DMS114 treated with DMSO at 0.1 percent for 48 hours (cell line): ENCODE measurements at regions not wholly inside any gene's neighbourhood (a gene's known extent, or its start where the extent isn't known, plus 50 kb on each side); places are given as distances from the start of the nearest gene placed in this dataset.

ENCODE experiments used
- DNase-seq: peaks from one replicate; lab custom pipeline; 2025; ENCODE audit not compliant: unreplicated experiment; lab: John Stamatoyannopoulos, UW

DNA sequence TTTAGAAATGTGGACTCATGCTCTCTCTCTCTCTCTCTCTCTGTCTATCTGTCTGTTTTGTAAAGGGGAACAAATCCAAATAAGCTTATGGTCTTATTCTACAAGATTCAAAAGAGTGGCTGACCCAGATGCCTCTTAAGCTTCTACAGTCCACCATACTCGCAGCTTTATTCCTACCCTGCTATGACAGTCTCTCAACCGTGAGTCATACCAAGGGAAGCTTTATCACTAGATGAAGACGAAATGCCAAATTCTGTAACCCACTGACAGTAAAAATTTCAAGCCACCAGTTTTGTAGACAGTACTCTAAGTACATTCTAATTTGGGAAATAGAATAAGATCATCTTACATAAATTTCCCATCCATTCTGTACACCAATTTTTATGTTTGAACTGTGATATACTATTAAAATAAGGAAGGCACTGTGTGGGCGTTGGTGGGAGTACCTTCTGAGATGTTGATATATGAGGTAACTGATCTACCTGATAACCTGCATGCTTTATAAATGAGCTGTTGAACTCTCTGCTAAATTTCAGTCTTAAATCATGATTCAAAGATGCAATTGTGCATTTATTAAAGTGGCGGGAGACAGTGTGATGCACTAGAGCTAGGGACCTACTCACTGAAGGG, 153.2 kb downstream of the KLF6 start:
- DNase-seq = no peak

DNA sequence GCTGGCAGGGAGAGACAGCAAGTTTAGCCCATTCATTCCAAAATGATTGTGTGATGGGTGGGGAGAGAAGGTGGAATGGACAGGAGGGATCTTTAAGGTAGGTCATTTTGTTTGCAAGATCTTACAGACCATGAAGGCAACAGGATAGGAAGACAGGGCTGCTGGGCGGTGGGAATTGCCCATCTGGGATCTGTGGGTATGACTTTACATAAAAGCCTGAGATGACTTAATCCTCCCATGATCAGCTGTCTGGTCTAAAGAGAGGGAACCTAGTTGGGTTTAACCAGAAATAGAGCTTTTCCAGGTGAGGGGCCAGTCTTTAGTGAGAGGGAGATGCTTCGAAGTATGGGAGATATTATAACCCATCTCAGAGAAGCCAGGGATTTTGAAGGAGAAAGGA, 153.7 kb downstream of the KLF6 start:
- DNase-seq = no peak

GRCh38 chr10:3625959-3626751, 158.9 kb downstream of the KLF6 start:
- DNase-seq = no peak

GRCh38 chr10:3624367-3624766, 160.6 kb downstream of the KLF6 start:
- DNase-seq = no peak

- DNase-seq = no peak
Measured at GRCh38 chr10:3623746-3624145, 161.3 kb downstream of the KLF6 start.

GRCh38 chr10:3622845-3623621, 162.0 kb downstream of the KLF6 start:
- DNase-seq = no peak

DNA sequence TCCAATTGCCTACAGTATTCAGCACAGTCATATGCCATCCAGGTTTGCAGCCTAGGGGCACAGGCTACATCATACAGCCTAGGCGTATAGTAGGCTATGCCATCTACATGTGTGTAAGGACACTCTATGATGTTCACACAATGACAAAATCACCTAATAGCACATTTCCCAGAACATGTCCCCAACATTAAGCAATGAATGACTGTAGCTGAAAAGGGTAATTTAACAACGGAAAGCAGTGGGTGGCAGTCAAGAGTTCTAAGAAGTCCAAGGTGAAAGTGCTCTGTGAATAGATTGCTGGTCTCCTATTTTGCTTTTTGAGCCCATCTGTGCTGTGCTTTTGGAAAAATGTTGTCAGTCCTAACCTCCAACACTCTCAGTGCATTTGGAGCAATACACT, 162.6 kb downstream of the KLF6 start:
- no peak for DNase-seq

DNA sequence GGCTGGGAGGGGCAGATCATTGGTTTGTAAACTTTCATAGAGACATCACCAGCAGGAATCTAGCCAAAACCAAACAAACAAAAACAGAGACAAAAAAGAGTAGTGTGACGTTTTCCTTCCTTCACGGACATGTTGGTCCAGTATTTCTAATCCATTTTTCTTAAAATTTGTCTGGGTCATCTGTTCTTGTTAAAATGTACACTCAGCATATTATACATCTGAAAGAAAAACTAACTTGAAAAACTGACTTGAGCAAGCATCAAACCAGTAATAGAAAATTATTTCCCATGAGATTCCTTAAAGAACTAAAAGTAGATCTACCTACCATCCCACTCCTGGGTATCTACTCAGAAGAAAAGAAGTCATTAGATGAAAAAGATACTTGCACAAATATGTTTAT, 164.2 kb downstream of the KLF6 start:
- no peak for DNase-seq

GRCh38 chr10:3619241-3619640, 165.8 kb downstream of the KLF6 start:
- no peak for DNase-seq

DNA sequence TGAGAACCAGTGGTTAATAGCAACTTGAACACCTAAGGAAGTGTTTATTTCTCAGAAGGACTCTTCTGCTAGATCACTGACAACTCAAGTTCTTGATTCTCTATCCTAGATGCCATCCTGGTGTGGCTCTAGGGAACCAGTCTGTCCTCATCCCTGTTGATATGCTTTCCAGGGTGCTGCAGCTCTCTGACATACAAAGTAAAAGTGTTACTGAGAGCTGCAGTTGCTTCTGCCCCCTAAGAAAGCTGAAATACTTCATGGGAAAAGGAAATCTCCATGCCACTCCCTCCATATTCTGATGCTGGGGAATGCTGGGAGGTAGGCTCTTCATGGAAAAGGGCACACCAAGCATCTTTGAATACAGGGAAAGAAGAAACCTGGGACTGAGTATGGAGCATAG, 168.1 kb downstream of the KLF6 start:
- no peak for DNase-seq

DNA sequence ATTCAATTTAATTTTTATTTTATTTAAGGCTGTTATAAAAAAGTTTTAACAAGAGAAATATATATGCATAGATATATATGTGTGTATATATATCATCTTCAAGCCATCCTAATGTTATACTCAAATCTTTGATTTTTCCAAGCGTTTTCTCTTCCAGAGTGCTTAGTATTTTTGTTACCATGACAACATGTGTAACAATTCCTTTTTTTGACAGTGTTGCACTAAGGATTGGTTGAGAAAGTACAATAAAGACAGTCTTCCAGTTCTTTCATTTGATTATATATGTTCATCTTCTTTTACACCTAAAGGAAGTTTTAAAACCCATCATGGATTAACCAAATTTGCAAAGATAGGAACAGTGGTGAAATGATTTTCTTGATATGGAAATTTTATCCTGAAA, 171.7 kb downstream of the KLF6 start:
- DNase-seq = no peak

DNA sequence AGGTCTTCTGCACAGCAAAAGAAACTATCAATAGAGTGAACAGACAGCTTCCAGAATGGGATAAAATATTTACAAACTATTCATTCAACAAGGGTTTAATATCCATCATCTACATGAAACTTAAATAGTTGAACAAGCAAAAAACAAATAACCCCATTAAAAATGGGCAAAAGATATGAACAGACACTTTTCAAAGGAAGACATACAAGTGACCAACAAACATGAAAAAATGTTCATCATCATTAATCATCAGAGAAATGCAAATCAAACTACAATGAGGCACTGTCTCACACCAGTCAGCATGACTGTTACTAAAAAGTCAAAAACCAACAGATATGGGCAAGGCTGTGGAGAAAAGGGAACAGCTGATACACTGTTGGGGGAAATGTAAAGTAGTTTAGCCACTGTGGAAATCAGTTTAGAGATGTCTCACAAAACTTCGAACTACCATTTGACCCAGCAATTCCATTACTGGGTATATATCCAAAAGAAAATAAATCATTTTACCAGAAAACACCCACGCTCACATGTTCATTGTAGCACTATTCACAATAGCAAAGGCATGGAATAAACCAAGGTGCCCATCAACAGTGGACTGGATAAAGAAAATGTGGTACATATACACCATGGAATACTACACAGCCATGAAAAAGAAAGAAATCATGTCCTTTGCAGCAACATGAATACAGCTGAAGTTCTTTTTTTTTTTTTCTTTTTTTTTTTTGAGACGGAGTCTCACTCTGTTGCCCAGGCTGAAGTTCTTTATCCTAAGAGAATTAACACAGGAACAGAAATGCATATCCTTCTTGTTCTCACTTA, 172.6 kb downstream of the KLF6 start:
- no peak for DNase-seq

DNA sequence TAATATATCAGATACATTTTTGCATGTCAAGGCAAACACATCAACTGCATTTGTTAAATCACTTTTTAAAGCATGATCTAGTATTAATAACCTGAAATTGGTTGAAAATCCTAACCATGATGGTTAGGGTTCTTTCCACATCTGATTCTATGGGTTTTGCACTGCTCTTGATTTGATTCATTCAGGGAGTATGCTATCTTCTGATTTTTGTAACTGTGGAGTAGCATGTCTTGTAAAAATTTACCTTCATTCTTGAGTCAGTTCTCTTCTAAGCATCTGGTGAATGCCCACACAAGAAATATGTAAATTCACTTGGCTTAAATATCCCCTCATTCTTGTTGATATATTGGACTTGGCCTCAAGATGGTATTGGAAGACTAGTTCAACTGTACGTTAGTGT, 178.7 kb downstream of the KLF6 start:
- no peak for DNase-seq

- no peak for DNase-seq
Measured at GRCh38 chr10:3605882-3606281, 179.1 kb downstream of the KLF6 start.

- DNase-seq = no peak
Measured at GRCh38 chr10:3595736-3596135, 189.3 kb downstream of the KLF6 start.

DNA sequence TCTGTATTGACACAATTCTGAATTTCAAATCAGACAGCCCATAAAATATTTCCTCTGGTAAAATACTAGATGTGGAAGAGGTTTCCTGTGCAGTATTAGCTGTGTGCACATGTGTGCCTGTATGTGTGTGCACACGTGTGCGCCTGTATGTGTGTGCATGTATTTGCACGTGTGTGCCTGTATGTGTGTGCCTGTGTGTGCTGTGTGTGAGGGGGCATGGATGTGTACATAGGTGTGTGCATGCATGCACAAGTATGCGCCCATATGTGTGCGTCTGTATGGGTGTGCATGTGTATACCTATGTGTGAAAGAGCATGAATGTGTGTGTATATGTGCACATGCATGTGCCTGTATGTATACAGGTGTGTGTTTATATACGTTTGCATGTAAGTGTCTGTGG, 191.4 kb downstream of the KLF6 start:
- no peak for DNase-seq

GRCh38 chr10:3592424-3592823, 192.6 kb downstream of the KLF6 start:
- DNase-seq = no peak

DNA sequence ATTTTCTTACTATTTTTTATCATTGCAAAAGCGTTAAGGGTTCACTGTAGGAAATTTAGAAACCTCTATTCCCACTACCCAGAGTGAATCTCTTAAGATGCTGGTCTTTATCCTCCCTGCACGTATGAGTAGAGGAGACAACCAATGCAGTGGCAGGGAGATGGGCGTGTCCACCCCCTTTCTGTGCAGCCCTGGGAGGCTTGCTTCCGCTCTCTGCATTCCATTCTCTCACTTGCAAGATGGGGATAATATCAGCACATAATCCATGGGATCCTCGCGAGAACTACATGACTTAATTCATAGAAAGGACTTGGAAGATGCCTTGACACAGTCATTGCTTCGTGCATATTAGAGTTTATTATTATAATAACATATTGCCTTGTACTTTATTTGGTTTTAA, 196.2 kb downstream of the KLF6 start:
- DNase-seq = no peak

GRCh38 chr10:3588346-3588745, 196.7 kb downstream of the KLF6 start:
- no peak for DNase-seq

- no peak for DNase-seq
Measured at GRCh38 chr10:3584926-3585784, 199.9 kb downstream of the KLF6 start.
